ENCODE measurements at regions not wholly inside any gene's neighbourhood (a gene's known extent, or its start where the extent isn't known, plus 50 kb on each side); places are given as distances from the start of the nearest gene placed in this dataset.

GRCh38 chr10:3306050-3306449 is 133.5 kb upstream of the PITRM1 start:
- Histone ChIP-seq H3K14ac (replicated peaks; ENCODE audit: low read depth, low read length) (no peak overlapping the region), H3K27ac (ENCODE audit: insufficient read depth, low read length) (no peak overlapping the region), H4K5ac (ENCODE audit: low read depth, low read length) (no peak overlapping the region), H3K9me1 (ENCODE audit: insufficient read depth, low read length) (no peaks in the 10 kb centered on the region), H3K27me3 (ENCODE audit: control insufficient read depth, insufficient read depth, low read length) (peaks cover 10% of the 10 kb centered on the region), H4K8ac (ENCODE audit: low read depth in 2 of 2, low read length in 2 of 2) (no peak overlapping the region), H3K18ac (ENCODE audit: low read depth, low read length) (no peak overlapping the region), H3K79me1 (ENCODE audit: low read depth in 1 of 2, low read length in 2 of 2) (no peaks in the 10 kb centered on the region), H2BK20ac (ENCODE audit: low read depth, low read length) (no peak overlapping the region), H2BK5ac (ENCODE audit: low read depth, low read length, poor library complexity, severe bottlenecking) (no peak overlapping the region), H4K91ac (ENCODE audit: insufficient read depth, low read depth, low read length) (no peak overlapping the region), H3K36me3 (ENCODE audit: control insufficient read depth, insufficient read depth, low read length) (no peaks in the 10 kb centered on the region), H4K20me1 (ENCODE audit: insufficient read depth, low read length) (no peaks in the 10 kb centered on the region), H3K9me3 (ENCODE audit: control insufficient read depth, insufficient read depth, low read length) (peaks cover 10% of the 10 kb centered on the region), H2AK9ac (replicated peaks; ENCODE audit: low read depth, low read length, poor library complexity) (no peak overlapping the region), H3K56ac (ENCODE audit: extremely low read depth, insufficient read depth, low read length) (no peak overlapping the region), H2BK120ac (ENCODE audit: low read depth, low read length) (no peak overlapping the region), H3K4ac (ENCODE audit: low read depth, low read length) (no peak overlapping the region), H3K4me3 (ENCODE audit: insufficient read depth, low read depth, low read length) (no peak overlapping the region), H2AFZ (replicated peaks; ENCODE audit: low read length, poor library complexity) (no peak overlapping the region), H3K9ac (ENCODE audit: low read depth, low read length) (no peak overlapping the region), H2BK15ac (ENCODE audit: low read depth, low read length) (no peak overlapping the region), H2AK5ac (ENCODE audit: low read depth, low read length) (no peak overlapping the region), H3K4me1 (ENCODE audit: control insufficient read depth, insufficient read depth, low read length) (peaks cover 2% of the 10 kb centered on the region; the same call in 1 of the 2 replicates), H3K4me2 (ENCODE audit: low read depth, low read length) (no peak overlapping the region), H3K23ac (ENCODE audit: low read depth, low read length) (no peak overlapping the region)
- in situ Hi-C loops (cut with MboI; ENCODE audit: low sequenced_read_pairs), result no loop called here
- dilution Hi-C loops (cut with HindIII; ENCODE audit: low sequenced_read_pairs, unreplicated experiment), result no loop called here
- TF ChIP-seq BHLHE40 (IDR thresholded peaks at IDR 0.05; ENCODE audit: low read depth, low read length), result no peak
- no peak for TF ChIP-seq USF2 (IDR thresholded peaks at IDR 0.05; ENCODE audit: low read depth, low read length)
- TF ChIP-seq NFE2L2 (IDR thresholded peaks at IDR 0.05; ENCODE audit: low read depth, low read length), result no peak
- TF ChIP-seq RFX5 (IDR thresholded peaks at IDR 0.05; ENCODE audit: low read depth, low read length), result no peak
- TF ChIP-seq SMC3 (IDR thresholded peaks at IDR 0.05; ENCODE audit: low read depth, low read length), result no peak
- intact Hi-C loops (cut with micrococcal nuclease), result no loop called here
- no CpG with 5 or more reads among the region's 2 CpGs for WGBS, 2 experiments (ENCODE audit: extremely low coverage in 2 of 2, insufficient read length in 1 of 2)
- no TSS peak for BruUV-seq (replicated peaks)
- ChIA-PET POLR2A (ENCODE audit: unreplicated experiment) (no interaction called here), CTCF (no interaction called here)
- ATAC-seq (ENCODE audit: low read depth) (no peak), DNase-seq (no peak)
